HepG2 (cell line): ENCODE measurements at regions not wholly inside any gene's neighbourhood (a gene's known extent, or its start where the extent isn't known, plus 50 kb on each side); places are given as distances from the start of the nearest gene placed in this dataset.
"Not testable (repeated sequence)": the region's sequence is repeated elsewhere in the genome, so short reads cannot be mapped to it uniquely, and the experiment has no call there.

Experiments used
- ATAC-seq: fragments of 200-7000 bp; cut with Tn5 transposase; 3 replicates; pipeline ENCODE4 v1.9.1; 2020; ENCODE audit warnings: mild to moderate bottlenecking, moderate library complexity
- BruUV-seq: library from RNA; stranded (reverse); fragments of 400-500 nt; replicated peaks from 2 replicates; lab custom pipeline; 2021; lab: Mats Ljungman, UMichigan
- CTCF ChIA-PET: fragments of 300-600 bp; formaldehyde crosslinking; extraction: SDS; loops from one replicate; lab custom pipeline; 2021; ENCODE audit warnings: low total read pairs, inconsistent platforms, low intra/inter-chr PET ratio; lab: Yijun Ruan, JAX
- POLR2A ChIA-PET: fragments of 350-600 bp; sonication (Branson Sonifier 250); formaldehyde crosslinking; loops from one replicate; lab custom pipeline; 2020; ENCODE audit warnings: antibody characterized with exemption, inconsistent platforms; lab: Yijun Ruan, JAX
- DNase-seq: peaks from one replicate; pipeline ENCODE4 v3.0.0-alpha.2; 2015; ENCODE audit warnings: low spot score
- FAIRE-seq: peaks from 3 replicates; lab custom pipeline; 2011; peaks lifted over from hg19 to GRCh38; lab: Jason Lieb, UNC
- H2AFZ ChIP-seq: one replicate; pipeline ENCODE4 v1.6.1; 2011; ENCODE audit warnings: low read length, inconsistent platforms
- H3K27ac ChIP-seq: fragments of 300-600 bp; 3 replicates; pipeline ENCODE4 v1.8.0; 2011; ENCODE audit warnings: mixed run types, mild to moderate bottlenecking, mixed read lengths, low read length, inconsistent platforms; ENCODE audit not compliant: insufficient read depth; ENCODE audit errors: extremely low read length
- H3K27me3 ChIP-seq, 2 experiments: fragments of 200-600 bp in 1 of 2; 2 replicates in 1 of 2; 3 replicates in 1 of 2; pipeline versions ENCODE4 v1.6.0 to v1.8.0; 2011; ENCODE audit warnings: low read length in 2 of 2, mild to moderate bottlenecking in 2 of 2, moderate library complexity in 2 of 2, inconsistent platforms in 1 of 2; ENCODE audit not compliant: insufficient read depth in 2 of 2, control insufficient read depth in 1 of 2
- H3K36me3 ChIP-seq, 2 experiments: fragments of 200-600 bp in 1 of 2; replicated peaks in 1 of 2; 2 replicates in 1 of 2; 3 replicates in 1 of 2; pipeline versions ENCODE4 v1.5.1 to v1.8.0; 2011; ENCODE audit warnings: low read length in 2 of 2, inconsistent platforms in 1 of 2; ENCODE audit not compliant: insufficient read depth in 2 of 2, control insufficient read depth in 1 of 2
- H3K4me1 ChIP-seq: 2 replicates; pipeline ENCODE4 v1.5.1; 2012; ENCODE audit warnings: low read length, inconsistent platforms; ENCODE audit not compliant: insufficient read depth
- H3K4me2 ChIP-seq: 2 replicates; pipeline ENCODE4 v1.6.0; 2011; ENCODE audit warnings: low read depth, low read length, inconsistent platforms
- H3K4me3 ChIP-seq, 3 experiments: fragments of 200-600 bp in 1 of 3; sonication (generic), shearing (Covaris generic) in 1 of 3; replicated peaks in 1 of 3; 2 replicates each; pipeline ENCODE4 v1.5.1; 2011 to 2016; ENCODE audit warnings: low read length in 3 of 3, inconsistent platforms in 2 of 3, low read depth in 2 of 3, mild to moderate bottlenecking in 2 of 3, control low read depth in 1 of 3, mixed read lengths in 1 of 3; ENCODE audit not compliant: insufficient read depth in 1 of 3
- H3K79me2 ChIP-seq: one replicate; pipeline ENCODE4 v1.6.1; 2011; ENCODE audit warnings: low read length, inconsistent platforms; ENCODE audit not compliant: insufficient read depth
- H3K9ac ChIP-seq: 2 replicates; pipeline ENCODE4 v1.6.0; 2011; ENCODE audit warnings: mild to moderate bottlenecking, low read depth, low read length, inconsistent platforms; ENCODE audit not compliant: insufficient read depth
- H3K9me3 ChIP-seq: 2 replicates; pipeline ENCODE4 v1.5.1; 2012; ENCODE audit warnings: mild to moderate bottlenecking, low read length
- H4K20me1 ChIP-seq: 2 replicates; pipeline ENCODE4 v1.6.0; 2011; ENCODE audit warnings: inconsistent platforms, mild to moderate bottlenecking, low read length, moderate library complexity; ENCODE audit not compliant: insufficient read depth
- DR1 ChIP-seq: sonication (generic); formaldehyde crosslinking; IDR thresholded peaks from 2 replicates; pipeline ENCODE4 v1.8.0; 2021; ENCODE audit warnings: mild to moderate bottlenecking, missing genetic modification reagents, inconsistent platforms
- MIER2 ChIP-seq: IDR thresholded peaks from 2 replicates; pipeline ENCODE4 v1.6.1; 2016; ENCODE audit warnings: missing biosample characterization, missing genetic modification reagents
- SP1 ChIP-seq, 2 experiments: fragments of 450-650 bp in 1 of 2; sonication (generic) in 1 of 2; formaldehyde crosslinking in 1 of 2; IDR thresholded peaks; 2 replicates each; pipeline versions ENCODE4 v1.4.0 to v1.6.1; 2016 to 2020; ENCODE audit warnings: missing genetic modification reagents in 1 of 2
- ZBTB21 ChIP-seq: sonication (generic); formaldehyde crosslinking; IDR thresholded peaks from 2 replicates; pipeline ENCODE4 v1.4.0; 2020; ENCODE audit warnings: missing genetic modification reagents
- ZNF430 ChIP-seq: sonication (generic); formaldehyde crosslinking; IDR thresholded peaks from 2 replicates; pipeline ENCODE4 v1.9.0; 2021; ENCODE audit warnings: mild to moderate bottlenecking, missing genetic modification reagents
- WGBS: methylation state at CpG from one replicate; pipeline ENCODE4 v1.1.6; 2017; ENCODE audit warnings: low lambda C conversion rate; 5-methylcytosine and 5-hydroxymethylcytosine counted together
- in situ Hi-C: cut with HindIII; loops from 2 replicates; pipeline ENCODE4 v1.10.0; 2017; ENCODE audit warnings: low pct_unique_long_range_greater_than_20kb; ENCODE audit not compliant: extremely low pct_ligation_motif_present
- intact Hi-C: fragments of 100-400 bp; cut with micrococcal nuclease; formaldehyde crosslinking; loops from one replicate; pipeline ENCODE4 v1.10.0; 2022; ENCODE audit not compliant: unreplicated experiment
- TF ChIP-seq, protein P1 (sequence below): sonication (generic); formaldehyde crosslinking; IDR thresholded peaks from 2 replicates; pipeline ENCODE4 v1.4.0; 2020; ENCODE audit warnings: missing genetic modification reagents, borderline replicate concordance
- TF ChIP-seq, protein P2 (sequence below): sonication (generic); formaldehyde crosslinking; IDR thresholded peaks from 2 replicates; pipeline ENCODE4 v1.4.0; 2020; ENCODE audit warnings: missing genetic modification reagents

DNA sequence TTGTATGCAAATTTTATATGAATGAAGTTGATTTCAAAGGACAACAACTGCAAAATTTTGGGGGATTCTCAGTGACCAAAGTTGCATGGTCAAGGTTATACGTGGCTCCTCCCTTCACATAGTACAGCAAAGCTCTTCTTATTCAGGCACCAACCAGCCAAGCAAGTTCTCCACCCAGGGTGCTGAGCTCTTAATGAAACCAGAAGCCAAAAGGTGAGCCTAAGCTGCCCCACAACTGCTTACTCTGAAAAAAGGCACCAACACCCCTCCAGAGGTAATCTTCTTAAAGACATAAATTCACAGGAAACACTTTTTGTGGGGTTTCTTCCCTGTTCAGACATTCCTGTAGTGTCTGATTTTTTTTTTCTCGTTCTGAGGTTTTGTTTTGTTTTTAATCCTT, 106.1 kb upstream of the GMNC start (continued):
- TF ChIP-seq MIER2 (no peak), ZBTB21 (CRISPR knock-in tag) (no peak), DR1 (no peak)

DNA sequence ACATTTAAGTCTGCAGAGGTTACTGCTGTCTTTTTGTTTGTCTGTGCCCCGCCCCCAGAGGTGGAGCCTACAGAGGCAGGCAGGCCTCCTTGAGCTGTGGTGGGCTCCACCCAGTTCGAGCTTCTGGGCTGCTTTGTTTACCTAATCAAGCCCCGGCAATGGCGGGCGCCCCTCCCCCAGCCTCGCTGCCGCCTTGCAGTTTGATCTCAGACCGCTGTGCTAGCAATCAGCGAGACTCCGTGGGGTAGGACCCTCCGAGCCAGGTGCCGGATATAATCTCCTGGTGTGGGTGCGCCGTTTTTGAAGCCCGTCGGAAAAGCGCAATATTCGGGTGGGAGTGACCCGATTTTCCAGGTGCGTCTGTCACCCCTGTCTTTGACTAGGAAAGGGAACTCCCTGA, 102.4 kb upstream of the GMNC start:
- H3K27ac ChIP-seq, H3K79me2 ChIP-seq, H3K9me3 ChIP-seq, H3K4me3 ChIP-seq, DNase-seq, POLR2A ChIA-PET: not testable (repeated sequence)
- TF ChIP-seq, protein P1, sequence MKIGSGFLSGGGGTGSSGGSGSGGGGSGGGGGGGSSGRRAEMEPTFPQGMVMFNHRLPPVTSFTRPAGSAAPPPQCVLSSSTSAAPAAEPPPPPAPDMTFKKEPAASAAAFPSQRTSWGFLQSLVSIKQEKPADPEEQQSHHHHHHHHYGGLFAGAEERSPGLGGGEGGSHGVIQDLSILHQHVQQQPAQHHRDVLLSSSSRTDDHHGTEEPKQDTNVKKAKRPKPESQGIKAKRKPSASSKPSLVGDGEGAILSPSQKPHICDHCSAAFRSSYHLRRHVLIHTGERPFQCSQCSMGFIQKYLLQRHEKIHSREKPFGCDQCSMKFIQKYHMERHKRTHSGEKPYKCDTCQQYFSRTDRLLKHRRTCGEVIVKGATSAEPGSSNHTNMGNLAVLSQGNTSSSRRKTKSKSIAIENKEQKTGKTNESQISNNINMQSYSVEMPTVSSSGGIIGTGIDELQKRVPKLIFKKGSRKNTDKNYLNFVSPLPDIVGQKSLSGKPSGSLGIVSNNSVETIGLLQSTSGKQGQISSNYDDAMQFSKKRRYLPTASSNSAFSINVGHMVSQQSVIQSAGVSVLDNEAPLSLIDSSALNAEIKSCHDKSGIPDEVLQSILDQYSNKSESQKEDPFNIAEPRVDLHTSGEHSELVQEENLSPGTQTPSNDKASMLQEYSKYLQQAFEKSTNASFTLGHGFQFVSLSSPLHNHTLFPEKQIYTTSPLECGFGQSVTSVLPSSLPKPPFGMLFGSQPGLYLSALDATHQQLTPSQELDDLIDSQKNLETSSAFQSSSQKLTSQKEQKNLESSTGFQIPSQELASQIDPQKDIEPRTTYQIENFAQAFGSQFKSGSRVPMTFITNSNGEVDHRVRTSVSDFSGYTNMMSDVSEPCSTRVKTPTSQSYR (CRISPR knock-in tag), result peak; percentile 15; the same call in 1 of the 2 replicates
- TF ChIP-seq, all 625 proteins: peak for 1; not testable (repeated sequence) for 624
- ATAC-seq, H3K4me1 ChIP-seq, H3K27me3 ChIP-seq, intact Hi-C loops, CTCF ChIA-PET, H3K9ac ChIP-seq, BruUV-seq, H4K20me1 ChIP-seq, H3K36me3 ChIP-seq, H2AFZ ChIP-seq, in situ Hi-C loops, FAIRE-seq: not testable (repeated sequence)
- 47% methylated on average over 8 of the region's 20 CpGs for WGBS
- H3K4me2 ChIP-seq, result peak overlapping the region; percentile 27; the same call in 1 of the 2 replicates

DNA sequence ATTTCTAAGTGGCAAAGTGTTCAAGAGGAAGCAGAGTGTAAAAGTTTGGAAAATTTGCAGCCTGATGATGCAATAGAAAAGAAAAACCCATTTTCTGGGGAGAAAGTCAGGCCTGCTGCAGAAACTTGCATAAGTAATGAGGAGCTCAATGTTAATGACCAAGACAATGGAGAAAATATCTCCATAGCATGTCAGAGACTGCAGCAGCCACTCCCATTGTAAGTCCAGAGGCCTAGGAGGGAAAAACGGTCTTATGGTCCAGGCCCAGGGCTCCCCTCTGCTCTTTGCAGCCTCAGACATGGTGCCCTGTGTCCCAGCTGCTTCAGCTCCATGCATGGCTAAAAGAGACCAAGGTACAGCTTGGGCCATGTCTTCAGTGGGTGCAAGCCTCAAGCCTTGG, 96.6 kb upstream of the GMNC start:
- Histone ChIP-seq H3K9ac (no peak overlapping the region), H3K27me3 (no peaks in the 10 kb centered on the region; a peak in 1 of 5 replicates), H4K20me1 (no peaks in the 10 kb centered on the region), H3K36me3 (no peaks in the 10 kb centered on the region), H2AFZ (no peak overlapping the region), H3K79me2 (no peaks in the 10 kb centered on the region), H3K4me1 (no peaks in the 10 kb centered on the region), H3K4me2 (no peak overlapping the region), H3K4me3 (no peak overlapping the region), H3K9me3 (no peaks in the 10 kb centered on the region), H3K27ac (no peak overlapping the region)
- no CpG with 5 or more reads among the region's 1 CpG for WGBS
- no TSS peak for BruUV-seq
- POLR2A ChIA-PET, result no interaction called here
- intact Hi-C loops (no loop called here), in situ Hi-C loops (no loop called here)
- FAIRE-seq (no peak), DNase-seq (no peak), ATAC-seq (no peak)
- CTCF ChIA-PET, result no interaction called here
- no peak for TF ChIP-seq SP1 (IDR thresholded peaks at IDR 0.05)
- no peak for TF ChIP-seq SP1 (CRISPR knock-in tag; IDR thresholded peaks at IDR 0.05)
- TF ChIP-seq, protein P2, sequence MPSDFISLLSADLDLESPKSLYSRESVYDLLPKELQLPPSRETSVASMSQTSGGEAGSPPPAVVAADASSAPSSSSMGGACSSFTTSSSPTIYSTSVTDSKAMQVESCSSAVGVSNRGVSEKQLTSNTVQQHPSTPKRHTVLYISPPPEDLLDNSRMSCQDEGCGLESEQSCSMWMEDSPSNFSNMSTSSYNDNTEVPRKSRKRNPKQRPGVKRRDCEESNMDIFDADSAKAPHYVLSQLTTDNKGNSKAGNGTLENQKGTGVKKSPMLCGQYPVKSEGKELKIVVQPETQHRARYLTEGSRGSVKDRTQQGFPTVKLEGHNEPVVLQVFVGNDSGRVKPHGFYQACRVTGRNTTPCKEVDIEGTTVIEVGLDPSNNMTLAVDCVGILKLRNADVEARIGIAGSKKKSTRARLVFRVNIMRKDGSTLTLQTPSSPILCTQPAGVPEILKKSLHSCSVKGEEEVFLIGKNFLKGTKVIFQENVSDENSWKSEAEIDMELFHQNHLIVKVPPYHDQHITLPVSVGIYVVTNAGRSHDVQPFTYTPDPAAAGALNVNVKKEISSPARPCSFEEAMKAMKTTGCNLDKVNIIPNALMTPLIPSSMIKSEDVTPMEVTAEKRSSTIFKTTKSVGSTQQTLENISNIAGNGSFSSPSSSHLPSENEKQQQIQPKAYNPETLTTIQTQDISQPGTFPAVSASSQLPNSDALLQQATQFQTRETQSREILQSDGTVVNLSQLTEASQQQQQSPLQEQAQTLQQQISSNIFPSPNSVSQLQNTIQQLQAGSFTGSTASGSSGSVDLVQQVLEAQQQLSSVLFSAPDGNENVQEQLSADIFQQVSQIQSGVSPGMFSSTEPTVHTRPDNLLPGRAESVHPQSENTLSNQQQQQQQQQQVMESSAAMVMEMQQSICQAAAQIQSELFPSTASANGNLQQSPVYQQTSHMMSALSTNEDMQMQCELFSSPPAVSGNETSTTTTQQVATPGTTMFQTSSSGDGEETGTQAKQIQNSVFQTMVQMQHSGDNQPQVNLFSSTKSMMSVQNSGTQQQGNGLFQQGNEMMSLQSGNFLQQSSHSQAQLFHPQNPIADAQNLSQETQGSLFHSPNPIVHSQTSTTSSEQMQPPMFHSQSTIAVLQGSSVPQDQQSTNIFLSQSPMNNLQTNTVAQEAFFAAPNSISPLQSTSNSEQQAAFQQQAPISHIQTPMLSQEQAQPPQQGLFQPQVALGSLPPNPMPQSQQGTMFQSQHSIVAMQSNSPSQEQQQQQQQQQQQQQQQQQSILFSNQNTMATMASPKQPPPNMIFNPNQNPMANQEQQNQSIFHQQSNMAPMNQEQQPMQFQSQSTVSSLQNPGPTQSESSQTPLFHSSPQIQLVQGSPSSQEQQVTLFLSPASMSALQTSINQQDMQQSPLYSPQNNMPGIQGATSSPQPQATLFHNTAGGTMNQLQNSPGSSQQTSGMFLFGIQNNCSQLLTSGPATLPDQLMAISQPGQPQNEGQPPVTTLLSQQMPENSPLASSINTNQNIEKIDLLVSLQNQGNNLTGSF (CRISPR knock-in tag), result no peak
- no peak for TF ChIP-seq ZNF430
